Thymus (tissue), 11 donors: ENCODE measurements at regions not wholly inside any gene's neighbourhood (a gene's known extent, or its start where the extent isn't known, plus 50 kb on each side); places are given as distances from the start of the nearest gene placed in this dataset.

Experiments used
- DNase-seq, 9 donors: peaks; one replicate each; pipeline ENCODE4 v3.0.0-alpha.2; 2013; ENCODE audit warnings: low spot score in 9 of 9, low read depth in 6 of 9, missing footprints in 1 of 9
- H3K27ac ChIP-seq, 2 donors: one replicate each; pipeline ENCODE4 v1.5.1; 2013; ENCODE audit warnings: control low read depth in 1 of 2, low read depth in 1 of 2, low read length in 1 of 2, mild to moderate bottlenecking in 1 of 2, moderate library complexity in 1 of 2
- H3K27me3 ChIP-seq, 2 donors: one replicate each; pipeline ENCODE4 v1.5.1; 2013; ENCODE audit warnings: low read length in 1 of 2; ENCODE audit not compliant: control insufficient read depth in 2 of 2, insufficient read depth in 1 of 2
- H3K36me3 ChIP-seq, 2 donors: one replicate each; pipeline ENCODE4 v1.5.1; 2013; ENCODE audit warnings: low read length in 1 of 2, mild to moderate bottlenecking in 1 of 2, moderate library complexity in 1 of 2; ENCODE audit not compliant: control insufficient read depth in 2 of 2, insufficient read depth in 2 of 2
- H3K4me1 ChIP-seq, 2 donors: one replicate each; pipeline ENCODE4 v1.5.1; 2013; ENCODE audit warnings: low read length in 2 of 2; ENCODE audit not compliant: control insufficient read depth in 2 of 2, insufficient read depth in 2 of 2
- H3K4me3 ChIP-seq, 2 donors: one replicate each; pipeline ENCODE4 v1.5.1; 2013; ENCODE audit warnings: low read length in 2 of 2, control low read depth in 1 of 2, mild to moderate bottlenecking in 1 of 2
- H3K9me3 ChIP-seq, 2 donors: one replicate each; pipeline ENCODE4 v1.5.1; 2013; ENCODE audit warnings: low read length in 1 of 2, mild to moderate bottlenecking in 1 of 2; ENCODE audit not compliant: control insufficient read depth in 2 of 2, insufficient read depth in 1 of 2
- WGBS: extraction: QIAGEN DNeasy Blood & Tissue Kit; methylation state at CpG from one replicate; pipeline ENCODE4 v1.1.7; 2013; 5-methylcytosine and 5-hydroxymethylcytosine counted together
- donor health status: healthy.

DNA sequence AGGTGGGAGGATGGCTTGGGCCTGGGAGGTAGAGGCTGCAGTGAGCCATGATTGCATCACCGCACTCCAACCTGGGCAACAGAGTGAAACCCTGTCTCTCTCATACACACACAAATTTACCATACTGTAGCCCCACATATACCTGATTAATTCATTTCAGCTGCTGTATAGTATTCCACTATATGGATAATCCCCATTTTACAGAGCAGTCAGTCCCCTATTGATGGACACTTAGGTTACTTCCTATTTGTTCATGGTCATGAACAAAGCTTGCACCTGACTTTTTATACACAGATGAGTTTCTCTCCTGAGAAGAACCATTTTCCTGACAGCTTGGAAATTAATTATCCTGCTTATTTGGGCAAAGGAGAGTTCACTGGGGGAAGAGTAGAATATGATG, 59.2 kb downstream of the EMX2 start:
- Histone ChIP-seq H3K27me3 (no peaks in the 10 kb centered on the region), H3K4me1 (no peaks in the 10 kb centered on the region), H3K4me3 (no peak overlapping the region), H3K9me3 (no peaks in the 10 kb centered on the region), H3K36me3 (no peaks in the 10 kb centered on the region), H3K27ac (no peak overlapping the region)
- WGBS = 100% methylated on average over 1 of the region's 1 CpG
- DNase-seq = no peak

DNA sequence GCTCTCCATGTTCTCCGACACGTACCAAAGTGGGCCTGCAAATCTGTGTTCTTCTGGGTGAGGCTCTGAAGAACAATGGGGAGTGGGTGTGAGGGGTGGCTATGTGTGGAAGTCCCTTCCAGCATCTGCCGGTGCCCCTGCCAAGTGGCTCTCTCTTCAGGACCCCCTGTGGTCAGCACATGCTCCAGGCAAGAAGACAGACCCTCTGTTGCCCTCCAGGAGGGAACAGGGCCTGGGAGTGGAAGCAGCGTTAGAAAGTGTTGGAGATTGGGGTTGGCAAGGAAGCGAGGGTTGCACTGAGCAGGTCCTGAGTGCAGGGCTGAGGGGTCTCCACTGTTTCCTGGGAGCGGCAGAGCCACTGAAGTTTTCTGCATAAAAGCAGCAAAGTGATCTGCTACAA, 60.5 kb downstream of the EMX2 start:
- Histone ChIP-seq H3K4me3 (no peak overlapping the region), H3K27me3 (no peaks in the 10 kb centered on the region), H3K9me3 (no peaks in the 10 kb centered on the region), H3K4me1 (no peaks in the 10 kb centered on the region), H3K27ac (no peak overlapping the region), H3K36me3 (no peaks in the 10 kb centered on the region)
- 93% methylated on average over 6 of the region's 6 CpGs for WGBS
- no peak for DNase-seq

DNA sequence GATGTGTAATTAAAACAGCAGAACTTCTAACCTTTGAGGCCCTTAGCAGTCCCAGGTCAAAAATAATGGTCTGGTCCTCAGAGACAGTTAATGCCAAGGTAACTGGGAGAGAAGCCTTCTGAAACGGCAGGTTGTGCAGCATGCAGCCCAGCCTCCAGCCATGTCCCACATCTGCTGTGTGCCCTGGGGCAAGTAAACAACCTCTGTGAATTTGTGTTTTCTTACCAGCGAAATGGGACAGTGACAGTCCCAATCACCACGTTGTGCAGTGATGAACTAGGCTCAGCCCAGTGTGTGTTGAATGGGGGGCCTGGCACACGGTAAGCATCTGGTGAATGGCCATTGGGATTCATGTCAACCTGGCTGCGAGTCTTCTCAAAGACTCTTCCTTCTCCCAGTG, 61.2 kb downstream of the EMX2 start:
- H3K4me1 ChIP-seq = no peaks in the 10 kb centered on the region
- 87% methylated on average over 5 of the region's 5 CpGs for WGBS
- no peaks in the 10 kb centered on the region for H3K36me3 ChIP-seq
- DNase-seq = no peak
- no peak overlapping the region for H3K27ac ChIP-seq
- no peaks in the 10 kb centered on the region for H3K9me3 ChIP-seq
- H3K4me3 ChIP-seq = no peak overlapping the region
- H3K27me3 ChIP-seq = no peaks in the 10 kb centered on the region

DNA sequence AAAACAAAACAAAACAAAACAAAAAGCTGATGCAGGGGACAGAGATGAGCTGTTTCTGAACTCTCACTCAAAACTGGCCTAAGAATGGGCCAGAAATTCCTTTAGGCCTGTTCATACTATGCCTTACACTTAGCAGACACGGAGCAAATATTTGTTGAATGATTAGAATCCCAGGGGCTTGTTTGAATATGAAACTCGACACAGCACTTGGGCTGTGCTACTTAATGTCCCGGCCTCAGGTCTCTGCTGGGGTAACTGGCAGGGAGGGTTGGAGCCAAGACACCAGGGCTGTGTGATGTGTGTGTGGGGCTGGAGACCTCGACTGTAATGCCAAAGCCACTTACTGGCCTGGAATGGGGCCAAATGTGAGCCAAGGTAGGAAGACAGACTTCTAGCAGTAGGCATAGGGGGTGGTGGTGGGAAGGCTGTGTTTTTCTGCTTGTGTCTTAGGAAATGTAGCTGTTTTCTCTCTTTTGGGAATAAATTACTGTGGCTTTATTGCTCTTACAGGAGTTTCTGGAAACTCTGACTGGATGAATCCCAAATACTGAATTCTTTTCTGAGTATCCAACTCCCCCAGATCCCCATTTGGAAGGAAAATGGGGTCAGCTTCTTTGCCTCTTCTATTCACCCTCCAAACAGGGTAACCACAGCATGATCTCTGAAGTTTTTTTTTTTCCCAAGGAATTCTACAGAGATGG, 66.7 kb downstream of the EMX2 start:
- Histone ChIP-seq H3K36me3 (no peaks in the 10 kb centered on the region), H3K27ac (peak overlapping the region in 1 of 2 donors; percentile 17), H3K4me3 (no peak overlapping the region), H3K9me3 (no peaks in the 10 kb centered on the region), H3K4me1 (no peaks in the 10 kb centered on the region), H3K27me3 (no peaks in the 10 kb centered on the region)
- 64% methylated on average over 4 of the region's 4 CpGs for WGBS
- no peak for DNase-seq

DNA sequence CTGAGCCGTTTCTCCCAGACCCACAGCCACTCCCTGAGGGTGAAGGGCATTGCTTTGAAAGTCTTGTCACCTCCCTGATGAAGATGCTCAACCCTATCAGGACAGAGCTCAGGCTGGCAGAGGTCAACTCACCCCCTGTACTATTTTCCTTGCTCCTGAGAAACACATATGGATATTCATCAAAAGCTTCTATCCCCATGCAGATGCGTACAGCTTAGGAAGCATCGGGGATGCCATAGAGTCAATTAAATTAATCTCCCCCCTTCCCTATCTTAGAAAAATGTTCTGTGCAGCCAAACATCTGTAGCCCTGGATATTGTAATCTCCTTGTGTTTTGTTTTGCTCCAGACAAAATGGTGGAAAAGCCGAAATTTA, 67.2 kb downstream of the EMX2 start:
- no peaks in the 10 kb centered on the region for H3K4me1 ChIP-seq
- no peaks in the 10 kb centered on the region for H3K27me3 ChIP-seq
- no peaks in the 10 kb centered on the region for H3K36me3 ChIP-seq
- 84% methylated on average over 4 of the region's 4 CpGs for WGBS
- no peaks in the 10 kb centered on the region for H3K9me3 ChIP-seq
- H3K4me3 ChIP-seq = no peak overlapping the region
- no peak for DNase-seq
- H3K27ac ChIP-seq = no peak overlapping the region

DNA sequence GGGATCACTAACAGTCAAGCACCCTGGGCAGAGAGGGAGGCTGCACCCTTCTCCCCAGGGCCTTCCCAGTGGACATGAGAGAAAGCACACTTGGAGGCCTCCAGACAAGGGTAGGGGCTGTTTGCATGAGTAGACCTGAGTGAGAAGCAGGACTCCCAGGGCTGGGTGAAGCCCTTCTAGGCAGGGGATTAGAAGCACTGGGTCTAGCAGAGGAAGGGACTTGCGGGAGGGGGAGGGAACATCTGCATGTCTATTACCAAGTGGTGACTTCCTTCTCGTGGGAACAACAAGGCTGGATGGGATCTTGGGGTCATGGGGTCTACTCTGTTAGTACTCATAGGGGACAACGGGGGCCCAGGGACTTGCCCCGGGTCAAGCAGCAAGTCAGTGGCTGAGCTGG, 67.8 kb downstream of the EMX2 start:
- Histone ChIP-seq H3K9me3 (no peaks in the 10 kb centered on the region), H3K27ac (no peak overlapping the region), H3K36me3 (no peaks in the 10 kb centered on the region), H3K27me3 (no peaks in the 10 kb centered on the region), H3K4me1 (no peaks in the 10 kb centered on the region), H3K4me3 (no peak overlapping the region)
- no peak for DNase-seq
- 58% methylated on average over 4 of the region's 4 CpGs for WGBS

- Histone ChIP-seq H3K36me3 (no peaks in the 10 kb centered on the region), H3K9me3 (no peaks in the 10 kb centered on the region), H3K4me3 (no peak overlapping the region), H3K4me1 (no peaks in the 10 kb centered on the region), H3K27ac (no peak overlapping the region), H3K27me3 (no peaks in the 10 kb centered on the region)
- no peak for DNase-seq
- 95% methylated on average over 1 of the region's 1 CpG for WGBS
Observed at GRCh38 chr10:117612113-117612512, 69.6 kb downstream of the EMX2 start.

DNA sequence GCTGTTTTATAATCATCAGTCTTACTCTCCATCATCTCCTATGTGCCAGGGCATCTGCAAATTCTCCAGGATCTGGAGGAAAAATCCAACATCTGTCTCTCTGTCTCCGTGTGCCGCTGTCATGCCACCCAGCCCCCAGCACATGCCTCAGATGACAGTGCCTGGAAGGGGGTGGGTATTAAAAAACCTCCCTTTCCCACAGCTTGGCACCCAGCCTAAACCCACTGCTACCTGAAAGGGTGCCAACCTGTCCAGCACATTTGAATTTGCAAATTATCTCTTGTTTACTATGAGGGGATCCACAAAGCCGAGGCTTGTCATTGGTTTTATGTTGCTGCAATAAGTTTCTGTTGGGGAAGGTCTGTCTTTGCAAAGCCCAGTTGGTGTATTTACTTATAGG, 73.1 kb downstream of the EMX2 start:
- Histone ChIP-seq H3K4me3 (no peak overlapping the region), H3K4me1 (no peaks in the 10 kb centered on the region), H3K9me3 (no peaks in the 10 kb centered on the region), H3K27ac (no peak overlapping the region), H3K36me3 (no peaks in the 10 kb centered on the region), H3K27me3 (no peaks in the 10 kb centered on the region)
- 86% methylated on average over 3 of the region's 3 CpGs for WGBS
- DNase-seq = no peak

- Histone ChIP-seq H3K27ac (no peak overlapping the region), H3K27me3 (no peaks in the 10 kb centered on the region), H3K4me3 (no peak overlapping the region), H3K36me3 (no peaks in the 10 kb centered on the region), H3K4me1 (no peaks in the 10 kb centered on the region), H3K9me3 (no peaks in the 10 kb centered on the region)
- DNase-seq = no peak
- WGBS = 72% methylated on average over 9 of the region's 9 CpGs
Observed at GRCh38 chr10:117616179-117616578, 73.6 kb downstream of the EMX2 start.

GRCh38 chr10:117617086-117617485, 74.5 kb downstream of the EMX2 start:
- Histone ChIP-seq H3K27ac (no peak overlapping the region), H3K4me3 (no peak overlapping the region), H3K9me3 (no peaks in the 10 kb centered on the region), H3K27me3 (no peaks in the 10 kb centered on the region), H3K4me1 (no peaks in the 10 kb centered on the region), H3K36me3 (no peaks in the 10 kb centered on the region)
- DNase-seq = no peak
- 57% methylated on average over 3 of the region's 3 CpGs for WGBS
